Mesodermal cell (in vitro differentiated cells): ENCODE measurements at regions not wholly inside any gene's neighbourhood (a gene's known extent, or its start where the extent isn't known, plus 50 kb on each side); places are given as distances from the start of the nearest gene placed in this dataset.

Experiments
- H3K27ac ChIP-seq: 2 replicates; pipeline ENCODE4 v1.7.0; 2013; ENCODE audit warnings: mild to moderate bottlenecking, low read depth, low read length, moderate library complexity; ENCODE audit not compliant: severe bottlenecking
- H3K36me3 ChIP-seq: 2 replicates; pipeline ENCODE4 v1.7.1; 2013; ENCODE audit warnings: mild to moderate bottlenecking, low read length, moderate library complexity; ENCODE audit not compliant: control insufficient read depth, insufficient read depth
- H3K4me1 ChIP-seq: one replicate; pipeline ENCODE4 v1.7.1; 2013; ENCODE audit warnings: mild to moderate bottlenecking, low read length; ENCODE audit not compliant: insufficient read depth, control insufficient read depth, poor library complexity, severe bottlenecking
- H3K4me3 ChIP-seq: 2 replicates; pipeline ENCODE4 v1.7.0; 2013; ENCODE audit warnings: low read length, control low read depth, mild to moderate bottlenecking; ENCODE audit not compliant: insufficient read depth, poor library complexity, severe bottlenecking; ENCODE audit errors: extremely low read depth
- H3K9me3 ChIP-seq: 2 replicates; pipeline ENCODE4 v1.7.1; 2013; ENCODE audit warnings: mild to moderate bottlenecking, low read length, moderate library complexity; ENCODE audit not compliant: control insufficient read depth
- WGBS, 2 experiments: methylation state at CpG; one replicate each; pipeline ENCODE4 v1.1.5; 2013; ENCODE audit warnings: missing lambda C conversion rate in 2 of 2; ENCODE audit not compliant: insufficient coverage in 2 of 2; 5-methylcytosine and 5-hydroxymethylcytosine counted together

GRCh38 chr11:96595011-96595410 lies 205.2 kb downstream of the JRKL start:
- H3K9me3 ChIP-seq = no peaks in the 10 kb centered on the region
- no peaks in the 10 kb centered on the region for H3K36me3 ChIP-seq
- H3K4me3 ChIP-seq = no peak overlapping the region
- no peaks in the 10 kb centered on the region for H3K4me1 ChIP-seq
- no peak overlapping the region for H3K27ac ChIP-seq
- 90 to 100% methylated on average over 2 of the region's 4 CpGs for WGBS, 2 experiments

- 69 to 100% methylated on average over 1 to 2 of the region's 4 CpGs for WGBS, 2 experiments
- Histone ChIP-seq H3K4me1 (no peaks in the 10 kb centered on the region), H3K4me3 (no peak overlapping the region), H3K36me3 (no peaks in the 10 kb centered on the region), H3K9me3 (no peaks in the 10 kb centered on the region), H3K27ac (no peak overlapping the region)
Observed at GRCh38 chr11:96607864-96608558, 218.2 kb downstream of the JRKL start.

GRCh38 chr11:96614101-96614500 lies 224.3 kb downstream of the JRKL start:
- H3K27ac ChIP-seq = no peak overlapping the region
- no peaks in the 10 kb centered on the region for H3K4me1 ChIP-seq
- 88 to 100% methylated on average over 1 of the region's 4 CpGs for WGBS, 2 experiments
- H3K36me3 ChIP-seq = no peaks in the 10 kb centered on the region
- H3K9me3 ChIP-seq = no peaks in the 10 kb centered on the region
- H3K4me3 ChIP-seq = no peak overlapping the region

- Histone ChIP-seq H3K9me3 (no peaks in the 10 kb centered on the region), H3K4me3 (no peak overlapping the region), H3K27ac (no peak overlapping the region), H3K4me1 (no peaks in the 10 kb centered on the region), H3K36me3 (no peaks in the 10 kb centered on the region)
- 74 to 86% methylated on average over 3 to 4 of the region's 4 CpGs for WGBS, 2 experiments
Observed at GRCh38 chr11:96614846-96615245, 225.0 kb downstream of the JRKL start.

- H3K27ac ChIP-seq = no peak overlapping the region
- H3K9me3 ChIP-seq = peaks cover 3% of the 10 kb centered on the region
- no peaks in the 10 kb centered on the region for H3K36me3 ChIP-seq
- no peak overlapping the region for H3K4me3 ChIP-seq
- no peaks in the 10 kb centered on the region for H3K4me1 ChIP-seq
- no CpG with 5 or more reads among the region's 1 CpG for WGBS, 2 experiments
Observed at GRCh38 chr11:96620464-96621044, 230.7 kb downstream of the JRKL start.

GRCh38 chr11:96621161-96621560 lies 231.3 kb downstream of the JRKL start:
- no peak overlapping the region for H3K4me3 ChIP-seq
- WGBS, 2 experiments = no CpG with 5 or more reads among the region's 1 CpG
- H3K4me1 ChIP-seq = no peaks in the 10 kb centered on the region
- peaks cover 4% of the 10 kb centered on the region for H3K9me3 ChIP-seq
- H3K27ac ChIP-seq = no peak overlapping the region
- no peaks in the 10 kb centered on the region for H3K36me3 ChIP-seq

- H3K4me3 ChIP-seq = no peak overlapping the region
- peaks cover 4% of the 10 kb centered on the region for H3K9me3 ChIP-seq
- 100% methylated on average over 4 of the region's 6 CpGs for WGBS, 2 experiments
- H3K27ac ChIP-seq = no peak overlapping the region
- H3K4me1 ChIP-seq = no peaks in the 10 kb centered on the region
- H3K36me3 ChIP-seq = no peaks in the 10 kb centered on the region
Observed at GRCh38 chr11:96622026-96622634, 232.3 kb downstream of the JRKL start.

- no peaks in the 10 kb centered on the region for H3K4me1 ChIP-seq
- H3K9me3 ChIP-seq = peaks cover 4% of the 10 kb centered on the region
- H3K4me3 ChIP-seq = no peak overlapping the region
- H3K27ac ChIP-seq = no peak overlapping the region
- no CpG with 5 or more reads among the region's 2 CpGs for WGBS, 2 experiments
- H3K36me3 ChIP-seq = no peaks in the 10 kb centered on the region
Observed at GRCh38 chr11:96624126-96624525, 234.3 kb downstream of the JRKL start.

GRCh38 chr11:96627376-96627775 lies 237.6 kb downstream of the JRKL start:
- Histone ChIP-seq H3K4me1 (no peaks in the 10 kb centered on the region), H3K27ac (no peak overlapping the region), H3K4me3 (no peak overlapping the region), H3K36me3 (no peaks in the 10 kb centered on the region), H3K9me3 (peaks cover 4% of the 10 kb centered on the region)
- WGBS, 2 experiments = 80% methylated on average over 1 of the region's 2 CpGs; no CpG with 5 or more reads in 1 of the 2 experiments

- H3K4me3 ChIP-seq = no peak overlapping the region
- WGBS, 2 experiments = 87 to 94% methylated on average over 10 to 15 of the region's 15 CpGs
- H3K9me3 ChIP-seq = peaks cover 2% of the 10 kb centered on the region
- no peaks in the 10 kb centered on the region for H3K36me3 ChIP-seq
- no peaks in the 10 kb centered on the region for H3K4me1 ChIP-seq
- no peak overlapping the region for H3K27ac ChIP-seq
Observed at GRCh38 chr11:96635655-96636054, 245.8 kb downstream of the JRKL start.

- Histone ChIP-seq H3K4me3 (no peak overlapping the region), H3K9me3 (peaks cover 2% of the 10 kb centered on the region), H3K4me1 (no peaks in the 10 kb centered on the region), H3K36me3 (no peaks in the 10 kb centered on the region), H3K27ac (no peak overlapping the region)
- WGBS, 2 experiments = no CpG with 5 or more reads among the region's 2 CpGs
Observed at GRCh38 chr11:96641261-96641660, 251.4 kb downstream of the JRKL start.
